ENCODE measurements at regions not wholly inside any gene's neighbourhood (a gene's known extent, or its start where the extent isn't known, plus 50 kb on each side); places are given as distances from the start of the nearest gene placed in this dataset.
A peak's percentile ranks its signal among the peaks of the same experiment; 100 is the strongest.

DNA sequence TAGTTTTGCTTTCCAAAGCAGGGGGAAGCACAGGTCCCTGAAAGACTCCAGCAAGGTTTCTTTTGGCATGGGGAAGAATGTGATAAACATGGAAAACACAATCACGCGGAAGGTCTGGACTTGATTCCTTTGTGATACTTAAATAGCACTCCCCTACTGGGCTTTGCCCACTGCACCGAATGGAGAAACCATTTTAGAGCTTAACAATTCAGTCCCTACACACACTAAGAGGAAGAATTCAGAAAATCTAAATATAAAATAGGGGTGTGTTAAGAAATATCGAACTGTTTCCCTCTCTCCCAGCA lies 71.4 kb upstream of the NHSL1 start:
- no peak for FAIRE-seq
- Histone ChIP-seq H3K79me2 (ENCODE audit: control insufficient read depth, insufficient read depth, low read length) (peaks cover 36% of the 10 kb centered on the region), H3K36me3 (ENCODE audit: control insufficient read depth in 2 of 2, extremely low read depth in 1 of 2, insufficient read depth in 2 of 2, low read length in 2 of 2) (no peaks in the 10 kb centered on the region), H2AFZ (ENCODE audit: low read depth, low read length) (no peak overlapping the region), H3K9me1 (replicated peaks; ENCODE audit: control insufficient read depth, extremely low read depth, insufficient read depth, low read length) (no peaks in the 10 kb centered on the region), H3K27ac (ENCODE audit: insufficient read depth, low read depth, low read length) (no peak overlapping the region), H3K4me1 (ENCODE audit: control insufficient read depth, extremely low read depth, insufficient read depth, low read length) (peaks cover 13% of the 10 kb centered on the region), H3K9ac (replicated peaks; ENCODE audit: extremely low read depth, insufficient read depth, low read length) (no peak overlapping the region), H3K27me3 (ENCODE audit: control insufficient read depth in 2 of 2, insufficient read depth in 2 of 2, low read length in 2 of 2) (no peaks in the 10 kb centered on the region), H4K20me1 (replicated peaks; ENCODE audit: control insufficient read depth, extremely low read depth, insufficient read depth, low read length) (no peaks in the 10 kb centered on the region), H3K4me3 (replicated peaks in 1 of 3; ENCODE audit: insufficient read depth in 1 of 3, low read depth in 1 of 3, low read length in 3 of 3) (no peak overlapping the region), H3K4me2 (ENCODE audit: insufficient read depth, low read length) (no peak overlapping the region), H3K9me3 (replicated peaks; ENCODE audit: control insufficient read depth, insufficient read depth, low read length) (no peaks in the 10 kb centered on the region)
- POLR2A ChIA-PET, result no interaction called here
- DNase-seq (ENCODE audit: low read depth, low spot score), result peak; percentile 60
- intact Hi-C loops (cut with micrococcal nuclease), result no loop called here
- CTCF ChIA-PET, result interaction anchor here (1.2 kb wide), 1 partner anchor 10 kb away, joined by 4 read pairs; no protein-coding TSS in a partner anchor
- no peak for TF ChIP-seq GATA2 (IDR thresholded peaks at IDR 0.05; ENCODE audit: insufficient read depth, insufficient read length, low read depth, low read length)
- TF ChIP-seq FOS (IDR thresholded peaks at IDR 0.05; ENCODE audit: borderline replicate concordance, insufficient read depth, low read length), result no peak
- no peak for TF ChIP-seq JUN (IDR thresholded peaks at IDR 0.05; ENCODE audit: borderline replicate concordance, insufficient read depth, insufficient read length, low read depth)
- TF ChIP-seq EZH2 (IDR thresholded peaks at IDR 0.05; ENCODE audit: borderline replicate concordance, low read depth, low read length, severe bottlenecking), result no peak
- TF ChIP-seq, protein P1, sequence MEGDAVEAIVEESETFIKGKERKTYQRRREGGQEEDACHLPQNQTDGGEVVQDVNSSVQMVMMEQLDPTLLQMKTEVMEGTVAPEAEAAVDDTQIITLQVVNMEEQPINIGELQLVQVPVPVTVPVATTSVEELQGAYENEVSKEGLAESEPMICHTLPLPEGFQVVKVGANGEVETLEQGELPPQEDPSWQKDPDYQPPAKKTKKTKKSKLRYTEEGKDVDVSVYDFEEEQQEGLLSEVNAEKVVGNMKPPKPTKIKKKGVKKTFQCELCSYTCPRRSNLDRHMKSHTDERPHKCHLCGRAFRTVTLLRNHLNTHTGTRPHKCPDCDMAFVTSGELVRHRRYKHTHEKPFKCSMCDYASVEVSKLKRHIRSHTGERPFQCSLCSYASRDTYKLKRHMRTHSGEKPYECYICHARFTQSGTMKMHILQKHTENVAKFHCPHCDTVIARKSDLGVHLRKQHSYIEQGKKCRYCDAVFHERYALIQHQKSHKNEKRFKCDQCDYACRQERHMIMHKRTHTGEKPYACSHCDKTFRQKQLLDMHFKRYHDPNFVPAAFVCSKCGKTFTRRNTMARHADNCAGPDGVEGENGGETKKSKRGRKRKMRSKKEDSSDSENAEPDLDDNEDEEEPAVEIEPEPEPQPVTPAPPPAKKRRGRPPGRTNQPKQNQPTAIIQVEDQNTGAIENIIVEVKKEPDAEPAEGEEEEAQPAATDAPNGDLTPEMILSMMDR (IDR thresholded peaks at IDR 0.05; ENCODE audit: extremely low read depth in 1 of 2, insufficient read depth in 1 of 2, low read depth in 1 of 2, low read length in 2 of 2), result no peak
- TF ChIP-seq POLR2AphosphoS5 (IDR thresholded peaks at IDR 0.05; ENCODE audit: insufficient read depth, low read depth, low read length), result no peak
- TF ChIP-seq, protein P2, sequence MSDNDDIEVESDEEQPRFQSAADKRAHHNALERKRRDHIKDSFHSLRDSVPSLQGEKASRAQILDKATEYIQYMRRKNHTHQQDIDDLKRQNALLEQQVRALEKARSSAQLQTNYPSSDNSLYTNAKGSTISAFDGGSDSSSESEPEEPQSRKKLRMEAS (IDR thresholded peaks at IDR 0.05; ENCODE audit: insufficient read depth, insufficient read length), result no peak
- TF ChIP-seq POLR2A (IDR thresholded peaks at IDR 0.05; ENCODE audit: low read depth, low read length), result no peak
- no peak for TF ChIP-seq MYC (IDR thresholded peaks at IDR 0.05; ENCODE audit: low read depth, low read length)
- dilution Hi-C loops (cut with MboI; ENCODE audit: extremely low pct_ligation_motif_present, low sequenced_read_pairs), result no loop called here
- no TSS peak for BruUV-seq (replicated peaks)

Data from endothelial cell of umbilical vein (primary cell).